IMR-90 (cell line): ENCODE measurements at regions not wholly inside any gene's neighbourhood (a gene's known extent, or its start where the extent isn't known, plus 50 kb on each side); places are given as distances from the start of the nearest gene placed in this dataset.
A peak's percentile ranks its signal among the peaks of the same experiment; 100 is the strongest.

Experiments used
- ATAC-seq: fragments of 200-7000 bp; cut with Tn5 transposase; 2 replicates; pipeline ENCODE4 v1.9.1; 2020; ENCODE audit warnings: low read depth, mild to moderate bottlenecking, moderate library complexity
- BruUV-seq: library from RNA; stranded (reverse); fragments of 400-500 nt; replicated peaks from 2 replicates; lab custom pipeline; 2021; lab: Mats Ljungman, UMichigan
- CTCF ChIA-PET: fragments of 300-600 bp; formaldehyde crosslinking; extraction: SDS; loops from one replicate; lab custom pipeline; 2021; ENCODE audit warnings: antibody characterized with exemption; lab: Yijun Ruan, JAX
- POLR2A ChIA-PET: fragments of 300-600 bp; sonication (Branson Sonifier 250); formaldehyde crosslinking; loops from one replicate; lab custom pipeline; 2022; ENCODE audit warnings: antibody characterized with exemption; ENCODE audit not compliant: unreplicated experiment; lab: Charles Lee
- DNase-seq: peaks from one replicate; pipeline ENCODE4 v3.0.0; 2013
- H2AFZ ChIP-seq: replicated peaks from 2 replicates; pipeline ENCODE3; 2013; ENCODE audit warnings: low read length, mild to moderate bottlenecking; ENCODE audit not compliant: poor library complexity
- H2AK5ac ChIP-seq: 2 replicates; pipeline ENCODE4 v1.6.1; 2013; ENCODE audit warnings: low read depth, low read length, inconsistent platforms
- H2AK9ac ChIP-seq: replicated peaks from 2 replicates; pipeline ENCODE3; 2013; ENCODE audit warnings: mild to moderate bottlenecking, low read depth, low read length, moderate library complexity; ENCODE audit not compliant: poor library complexity
- H2BK120ac ChIP-seq: 2 replicates; pipeline ENCODE4 v1.6.1; 2013; ENCODE audit warnings: low read depth, low read length, inconsistent platforms
- H2BK15ac ChIP-seq: 3 replicates; pipeline ENCODE4 v1.6.1; 2013; ENCODE audit warnings: low read depth, low read length, inconsistent platforms
- H2BK20ac ChIP-seq: 2 replicates; pipeline ENCODE4 v1.6.1; 2013; ENCODE audit warnings: low read depth, mild to moderate bottlenecking, inconsistent platforms, low read length, moderate library complexity
- H2BK5ac ChIP-seq: 2 replicates; pipeline ENCODE4 v1.6.1; 2013; ENCODE audit warnings: mild to moderate bottlenecking, low read depth, low read length, inconsistent platforms; ENCODE audit not compliant: poor library complexity, severe bottlenecking
- H3K14ac ChIP-seq: replicated peaks from 2 replicates; pipeline ENCODE4 v1.6.1; 2013; ENCODE audit warnings: low read depth, low read length, inconsistent platforms
- H3K18ac ChIP-seq: 2 replicates; pipeline ENCODE4 v1.6.1; 2013; ENCODE audit warnings: low read depth, low read length, control low read depth
- H3K23ac ChIP-seq: 2 replicates; pipeline ENCODE4 v1.6.1; 2013; ENCODE audit warnings: low read depth, low read length, inconsistent platforms
- H3K27ac ChIP-seq: 2 replicates; pipeline ENCODE4 v1.5.1; 2013; ENCODE audit warnings: mild to moderate bottlenecking, control low read depth, low read length; ENCODE audit not compliant: insufficient read depth
- H3K27me3 ChIP-seq: 2 replicates; pipeline ENCODE4 v1.6.1; 2013; ENCODE audit warnings: low read length; ENCODE audit not compliant: control insufficient read depth, insufficient read depth
- H3K36me3 ChIP-seq: 2 replicates; pipeline ENCODE4 v1.6.1; 2013; ENCODE audit warnings: low read length, mixed read lengths; ENCODE audit not compliant: control insufficient read depth, insufficient read depth
- H3K4ac ChIP-seq: 2 replicates; pipeline ENCODE4 v1.6.1; 2013; ENCODE audit warnings: low read depth, low read length, inconsistent platforms
- H3K4me1 ChIP-seq: 2 replicates; pipeline ENCODE4 v1.6.1; 2013; ENCODE audit warnings: low read length, mixed read lengths; ENCODE audit not compliant: control insufficient read depth, insufficient read depth
- H3K4me2 ChIP-seq: 2 replicates; pipeline ENCODE4 v1.6.1; 2013; ENCODE audit warnings: low read depth, mild to moderate bottlenecking, control low read depth, low read length, moderate library complexity
- H3K4me3 ChIP-seq: 2 replicates; pipeline ENCODE4 v1.5.1; 2013; ENCODE audit warnings: low read depth, mild to moderate bottlenecking, control low read depth, low read length, moderate library complexity; ENCODE audit not compliant: insufficient read depth
- H3K56ac ChIP-seq: 2 replicates; pipeline ENCODE4 v1.6.1; 2013; ENCODE audit warnings: low read length, inconsistent platforms; ENCODE audit not compliant: insufficient read depth; ENCODE audit errors: extremely low read depth
- H3K79me1 ChIP-seq, 2 experiments: 2 replicates each; pipeline ENCODE4 v1.6.1; 2013; ENCODE audit warnings: low read length in 2 of 2, inconsistent platforms in 1 of 2, low read depth in 1 of 2
- H3K9ac ChIP-seq: 2 replicates; pipeline ENCODE4 v1.6.1; 2013; ENCODE audit warnings: low read depth, low read length, control low read depth
- H3K9me1 ChIP-seq: 2 replicates; pipeline ENCODE4 v1.6.1; 2013; ENCODE audit warnings: low read length, inconsistent platforms; ENCODE audit not compliant: insufficient read depth
- H3K9me3 ChIP-seq: 2 replicates; pipeline ENCODE4 v1.6.1; 2013; ENCODE audit warnings: low read length; ENCODE audit not compliant: control insufficient read depth, insufficient read depth
- H4K20me1 ChIP-seq: 2 replicates; pipeline ENCODE4 v1.6.1; 2013; ENCODE audit warnings: low read length, inconsistent platforms; ENCODE audit not compliant: insufficient read depth
- H4K5ac ChIP-seq: 2 replicates; pipeline ENCODE4 v1.6.1; 2013; ENCODE audit warnings: mild to moderate bottlenecking, low read depth, low read length, control low read depth
- H4K8ac ChIP-seq, 2 experiments: 2 replicates each; pipeline ENCODE4 v1.6.1; 2013; ENCODE audit warnings: low read depth in 2 of 2, low read length in 2 of 2, control low read depth in 1 of 2, inconsistent platforms in 1 of 2
- H4K91ac ChIP-seq: 2 replicates; pipeline ENCODE4 v1.6.1; 2013; ENCODE audit warnings: low read depth, low read length, inconsistent platforms; ENCODE audit not compliant: insufficient read depth
- BHLHE40 ChIP-seq: fragments of 150-350 bp; IDR thresholded peaks from 2 replicates; pipeline ENCODE4 v1.6.1; 2016; ENCODE audit warnings: mild to moderate bottlenecking, low read depth, low read length
- CEBPB ChIP-seq: IDR thresholded peaks from 2 replicates; pipeline ENCODE4 v1.6.1; 2012; ENCODE audit warnings: low read depth, low read length, improper control_type of control experiment
- CHD1 ChIP-seq: IDR thresholded peaks from 2 replicates; pipeline ENCODE4 v1.6.1; 2012; ENCODE audit warnings: low read depth, low read length, improper control_type of control experiment
- ELK1 ChIP-seq: fragments of 150-350 bp; IDR thresholded peaks from 2 replicates; pipeline ENCODE4 v1.6.1; 2016; ENCODE audit warnings: low read depth, mild to moderate bottlenecking, low read length, moderate library complexity, borderline replicate concordance
- FOS ChIP-seq: fragments of 150-350 bp; IDR thresholded peaks from 2 replicates; pipeline ENCODE4 v1.6.1; 2016; ENCODE audit warnings: low read depth, low read length
- MAFK ChIP-seq: IDR thresholded peaks from 2 replicates; pipeline ENCODE4 v1.6.1; 2012; ENCODE audit warnings: low read depth, low read length, improper control_type of control experiment
- MAZ ChIP-seq: IDR thresholded peaks from 2 replicates; pipeline ENCODE4 v1.6.1; 2012; ENCODE audit warnings: low read depth, mild to moderate bottlenecking, low read length, improper control_type of control experiment, moderate library complexity, borderline replicate concordance
- MXI1 ChIP-seq: IDR thresholded peaks from 2 replicates; pipeline ENCODE4 v1.6.1; 2012; ENCODE audit warnings: low read depth, mild to moderate bottlenecking, low read length, moderate library complexity, borderline replicate concordance
- NFE2L2 ChIP-seq: fragments of 150-350 bp; IDR thresholded peaks from 2 replicates; pipeline ENCODE4 v1.6.1; 2016; ENCODE audit warnings: low read depth, mild to moderate bottlenecking, low read length
- POLR2A ChIP-seq: IDR thresholded peaks from 2 replicates; pipeline ENCODE4 v1.6.1; 2012; ENCODE audit warnings: mild to moderate bottlenecking, low read depth, low read length
- RAD21 ChIP-seq: IDR thresholded peaks from 2 replicates; pipeline ENCODE4 v1.6.1; 2012; ENCODE audit warnings: low read length, improper control_type of control experiment
- RFX5 ChIP-seq: IDR thresholded peaks from 2 replicates; pipeline ENCODE4 v1.8.0; 2012; ENCODE audit warnings: low read depth, mild to moderate bottlenecking, low read length, moderate library complexity
- SMC3 ChIP-seq: fragments of 150-350 bp; IDR thresholded peaks from 2 replicates; pipeline ENCODE4 v1.6.1; 2016; ENCODE audit warnings: low read depth, mild to moderate bottlenecking, antibody characterized with exemption, low read length, moderate library complexity
- USF2 ChIP-seq: fragments of 150-350 bp; IDR thresholded peaks from 2 replicates; pipeline ENCODE4 v1.6.1; 2017; ENCODE audit warnings: mild to moderate bottlenecking, antibody characterized with exemption, low read length, low read depth
- WGBS, 2 experiments: methylation state at CpG; one replicate each; pipeline versions ENCODE4 v1.1.5 to v1.1.7; 2013; ENCODE audit warnings: missing lambda C conversion rate in 2 of 2; ENCODE audit not compliant: insufficient read length in 1 of 2; ENCODE audit errors: extremely low coverage in 2 of 2; 5-methylcytosine and 5-hydroxymethylcytosine counted together
- dilution Hi-C: fragments of 300-500 bp; cut with HindIII; formaldehyde crosslinking; loops from one replicate; pipeline ENCODE4 v1.14.3; 2018; ENCODE audit warnings: low sequenced_read_pairs; ENCODE audit not compliant: unreplicated experiment
- in situ Hi-C: fragments of 300-500 bp; cut with MboI; formaldehyde crosslinking; loops from 3 replicates; pipeline ENCODE4 v1.14.3; 2019; ENCODE audit warnings: low sequenced_read_pairs, inconsistent platforms, mixed read lengths
- intact Hi-C: fragments of 100-400 bp; cut with micrococcal nuclease; formaldehyde crosslinking; loops from 2 replicates; pipeline ENCODE4 v1.10.0; 2022
- TF ChIP-seq, protein P1 (sequence below): conservative IDR thresholded peaks from 2 replicates; pipeline ENCODE4 v1.5.1; 2012; ENCODE audit warnings: mild to moderate bottlenecking, low read depth, low read length, improper control_type of control experiment

DNA sequence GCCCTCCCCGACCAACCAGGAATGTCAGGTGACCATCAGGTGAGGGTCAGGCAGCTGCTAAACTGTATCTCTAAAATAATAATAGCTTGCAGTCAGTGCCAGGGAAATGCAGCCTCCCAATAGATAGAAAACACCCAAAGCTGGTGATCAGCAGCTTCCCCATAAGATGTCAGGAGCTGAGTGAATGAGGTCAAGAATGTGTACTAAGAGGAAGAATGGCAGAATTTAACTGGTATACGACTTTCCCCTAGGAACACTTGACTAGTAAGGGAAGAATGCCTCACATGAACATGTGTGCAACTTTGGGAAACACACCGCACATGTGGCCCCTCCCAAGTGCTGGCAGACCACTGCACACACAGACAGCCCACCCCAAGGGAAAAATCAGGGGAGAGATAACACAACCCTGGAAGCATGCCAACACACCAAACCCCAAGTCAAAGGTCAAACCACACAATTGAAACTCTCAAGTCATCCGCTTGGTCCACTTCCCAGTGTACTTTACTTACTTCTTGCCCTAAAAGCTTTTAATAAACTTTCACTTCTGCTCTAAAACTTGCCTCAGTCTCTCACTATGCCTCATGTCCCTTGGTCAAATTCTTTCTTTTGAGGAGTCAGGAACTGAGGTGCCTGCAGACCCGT is 806.5 kb downstream of the OTOL1 start:
- Histone ChIP-seq H3K4ac (no peak overlapping the region), H3K36me3 (no peaks in the 10 kb centered on the region), H4K8ac (no peak overlapping the region), H2AFZ (no peak overlapping the region), H3K79me1 (no peaks in the 10 kb centered on the region), H3K56ac (no peak overlapping the region), H4K91ac (no peak overlapping the region), H2BK20ac (no peak overlapping the region), H3K18ac (no peak overlapping the region), H3K9me1 (no peaks in the 10 kb centered on the region), H2BK120ac (no peak overlapping the region), H3K27me3 (no peaks in the 10 kb centered on the region), H2BK5ac (no peak overlapping the region), H3K23ac (no peak overlapping the region), H3K27ac (no peak overlapping the region), H2BK15ac (no peak overlapping the region), H3K4me3 (no peak overlapping the region), H4K20me1 (no peaks in the 10 kb centered on the region), H3K14ac (no peak overlapping the region), H3K9ac (no peak overlapping the region), H3K4me1 (no peaks in the 10 kb centered on the region), H3K9me3 (peaks cover 2% of the 10 kb centered on the region; the same call in 1 of the 2 replicates), H2AK9ac (no peak overlapping the region), H2AK5ac (no peak overlapping the region), H3K4me2 (no peak overlapping the region), H4K5ac (no peak overlapping the region)
- POLR2A ChIA-PET, result no interaction called here
- dilution Hi-C loops, result no loop called here
- DNase-seq, result peak; percentile 11
- CTCF ChIA-PET, result interaction anchor here (0.6 kb wide), 1 partner anchor 11 kb away, joined by 3 read pairs; no protein-coding TSS in a partner anchor
- BruUV-seq, result no TSS peak
- in situ Hi-C loops, result no loop called here
- intact Hi-C loops, result no loop called here
- TF ChIP-seq RFX5 (no peak), CEBPB (no peak), USF2 (no peak), ELK1 (no peak), SMC3 (no peak), NFE2L2 (no peak), MAFK (no peak), FOS (no peak), BHLHE40 (no peak), RAD21 (no peak), MXI1 (no peak), MAZ (no peak), CHD1 (no peak), POLR2A (no peak)
- TF ChIP-seq, protein P1, sequence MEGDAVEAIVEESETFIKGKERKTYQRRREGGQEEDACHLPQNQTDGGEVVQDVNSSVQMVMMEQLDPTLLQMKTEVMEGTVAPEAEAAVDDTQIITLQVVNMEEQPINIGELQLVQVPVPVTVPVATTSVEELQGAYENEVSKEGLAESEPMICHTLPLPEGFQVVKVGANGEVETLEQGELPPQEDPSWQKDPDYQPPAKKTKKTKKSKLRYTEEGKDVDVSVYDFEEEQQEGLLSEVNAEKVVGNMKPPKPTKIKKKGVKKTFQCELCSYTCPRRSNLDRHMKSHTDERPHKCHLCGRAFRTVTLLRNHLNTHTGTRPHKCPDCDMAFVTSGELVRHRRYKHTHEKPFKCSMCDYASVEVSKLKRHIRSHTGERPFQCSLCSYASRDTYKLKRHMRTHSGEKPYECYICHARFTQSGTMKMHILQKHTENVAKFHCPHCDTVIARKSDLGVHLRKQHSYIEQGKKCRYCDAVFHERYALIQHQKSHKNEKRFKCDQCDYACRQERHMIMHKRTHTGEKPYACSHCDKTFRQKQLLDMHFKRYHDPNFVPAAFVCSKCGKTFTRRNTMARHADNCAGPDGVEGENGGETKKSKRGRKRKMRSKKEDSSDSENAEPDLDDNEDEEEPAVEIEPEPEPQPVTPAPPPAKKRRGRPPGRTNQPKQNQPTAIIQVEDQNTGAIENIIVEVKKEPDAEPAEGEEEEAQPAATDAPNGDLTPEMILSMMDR, result no peak
- no peak for ATAC-seq
- 100% methylated on average over 1 of the region's 5 CpGs; no CpG with 5 or more reads in 1 of the 2 experiments for WGBS, 2 experiments
